HUES48 (cell line): ENCODE measurements at regions not wholly inside any gene's neighbourhood (a gene's known extent, or its start where the extent isn't known, plus 50 kb on each side); places are given as distances from the start of the nearest gene placed in this dataset.

Experiments used
- H3K27ac ChIP-seq: one replicate; pipeline ENCODE4 v1.7.0; 2013; ENCODE audit warnings: low read depth, low read length, inconsistent platforms
- H3K27me3 ChIP-seq: 2 replicates; pipeline ENCODE4 v1.6.1; 2013; ENCODE audit warnings: mild to moderate bottlenecking, low read length; ENCODE audit not compliant: control insufficient read depth, insufficient read depth
- H3K36me3 ChIP-seq: 2 replicates; pipeline ENCODE4 v1.6.1; 2013; ENCODE audit warnings: low read length; ENCODE audit not compliant: control insufficient read depth, insufficient read depth
- H3K4me1 ChIP-seq: 2 replicates; pipeline ENCODE4 v1.6.1; 2013; ENCODE audit warnings: mild to moderate bottlenecking, low read length; ENCODE audit not compliant: control insufficient read depth, insufficient read depth
- H3K4me3 ChIP-seq: 2 replicates; pipeline ENCODE4 v1.5.1; 2013; ENCODE audit warnings: mild to moderate bottlenecking, low read depth, low read length
- H3K9ac ChIP-seq: 2 replicates; pipeline ENCODE4 v1.6.1; 2013; ENCODE audit warnings: mild to moderate bottlenecking, low read depth, low read length, moderate library complexity
- H3K9me3 ChIP-seq: 2 replicates; pipeline ENCODE4 v1.6.1; 2013; ENCODE audit warnings: low read length; ENCODE audit not compliant: control insufficient read depth, insufficient read depth

DNA sequence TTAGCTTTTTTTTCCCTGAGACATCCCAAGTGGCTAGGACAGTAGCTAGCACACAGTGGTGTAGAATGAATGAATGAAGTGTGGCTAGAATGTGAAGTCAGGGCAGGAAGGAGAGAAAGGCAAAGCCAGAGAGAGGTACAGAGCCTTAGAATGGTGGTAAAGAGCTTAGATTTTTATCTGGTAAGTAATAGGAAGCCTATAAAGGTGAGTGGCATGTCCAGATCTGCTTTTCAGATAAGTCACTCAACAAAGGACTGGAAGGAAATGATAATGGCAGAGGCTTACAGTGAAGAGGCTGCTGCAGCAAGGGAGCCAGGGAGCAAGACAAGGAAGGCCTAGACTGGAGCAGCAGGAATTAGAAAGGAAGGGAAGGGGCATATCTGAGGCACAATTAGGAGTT, 96.0 kb upstream of the PRDM1 start:
- H3K27me3 ChIP-seq: peaks cover 99% of the 10 kb centered on the region

DNA sequence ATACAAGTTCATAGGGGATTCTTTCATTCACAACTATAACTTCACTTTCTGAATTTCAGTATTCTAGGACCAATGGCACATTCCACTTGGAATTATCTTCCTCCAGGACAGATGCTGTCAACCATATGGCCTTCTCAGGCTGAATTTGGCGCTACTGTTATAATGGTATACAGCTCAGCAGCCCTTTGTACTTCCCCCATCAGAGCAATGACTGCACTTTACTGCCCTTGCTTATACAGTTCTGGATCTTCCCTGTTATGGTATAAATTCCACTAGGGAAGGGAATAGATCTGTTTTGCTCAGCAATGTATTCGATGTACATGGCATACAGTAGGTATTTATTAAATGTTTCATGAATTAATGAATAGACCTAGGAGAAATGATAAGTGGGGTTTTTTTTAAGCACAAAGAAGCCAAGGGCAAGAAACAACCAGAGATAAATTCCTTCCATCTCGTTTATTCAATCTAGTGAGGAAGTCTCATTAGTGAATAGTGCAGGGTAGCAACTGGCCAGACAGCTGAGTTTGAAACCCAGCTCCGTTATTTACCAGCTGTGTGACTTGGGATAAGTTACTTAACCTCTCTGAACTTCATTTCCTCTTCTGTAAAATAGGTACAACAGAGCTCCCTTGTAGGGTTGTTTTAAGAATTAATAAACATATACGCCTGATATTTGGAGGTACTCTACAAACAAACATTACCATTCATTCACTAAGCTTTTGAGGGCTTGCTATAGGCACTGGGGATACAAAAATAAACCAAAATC, 97.1 kb upstream of the PRDM1 start:
- no peak overlapping the region for H3K4me3 ChIP-seq
- H3K9ac ChIP-seq: no peak overlapping the region
- no peak overlapping the region for H3K27ac ChIP-seq
- peaks cover 99% of the 10 kb centered on the region for H3K27me3 ChIP-seq
- no peaks in the 10 kb centered on the region for H3K9me3 ChIP-seq
- H3K4me1 ChIP-seq: peaks cover 33% of the 10 kb centered on the region
- no peaks in the 10 kb centered on the region for H3K36me3 ChIP-seq

More for the DNA sequence above, 96.0 kb upstream of the PRDM1 start:
- Histone ChIP-seq H3K27ac (no peak overlapping the region), H3K4me1 (peaks cover 35% of the 10 kb centered on the region), H3K36me3 (no peaks in the 10 kb centered on the region), H3K4me3 (no peak overlapping the region), H3K9me3 (no peaks in the 10 kb centered on the region), H3K9ac (no peak overlapping the region)

GRCh38 chr6:105988321-105988720, 97.8 kb upstream of the PRDM1 start:
- Histone ChIP-seq H3K27me3 (peaks cover 99% of the 10 kb centered on the region), H3K9ac (no peak overlapping the region), H3K4me3 (no peak overlapping the region), H3K9me3 (no peaks in the 10 kb centered on the region), H3K36me3 (no peaks in the 10 kb centered on the region), H3K27ac (no peak overlapping the region), H3K4me1 (peaks cover 27% of the 10 kb centered on the region)

DNA sequence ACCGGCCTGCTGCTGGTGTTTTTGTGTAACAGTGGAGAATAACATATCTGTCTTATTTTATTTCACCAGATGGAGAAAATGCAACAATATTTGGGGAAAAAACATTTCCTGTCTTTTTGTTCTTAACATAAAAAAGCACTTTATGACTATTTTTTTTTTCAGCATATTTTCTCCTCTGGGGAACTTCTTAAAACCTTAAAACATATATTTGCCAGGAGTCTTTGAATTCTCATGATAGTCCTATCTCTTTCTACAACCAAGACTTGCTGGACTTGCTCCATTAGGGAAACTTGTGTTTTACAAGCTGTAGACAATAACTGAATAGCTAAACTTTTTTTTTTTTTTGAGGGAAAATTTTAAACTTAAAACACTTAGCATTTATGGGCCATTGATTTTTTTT, 98.6 kb upstream of the PRDM1 start:
- no peak overlapping the region for H3K4me3 ChIP-seq
- no peak overlapping the region for H3K27ac ChIP-seq
- H3K4me1 ChIP-seq: peaks cover 19% of the 10 kb centered on the region
- H3K9me3 ChIP-seq: no peaks in the 10 kb centered on the region
- H3K36me3 ChIP-seq: no peaks in the 10 kb centered on the region
- no peak overlapping the region for H3K9ac ChIP-seq
- H3K27me3 ChIP-seq: peaks cover 99% of the 10 kb centered on the region

DNA sequence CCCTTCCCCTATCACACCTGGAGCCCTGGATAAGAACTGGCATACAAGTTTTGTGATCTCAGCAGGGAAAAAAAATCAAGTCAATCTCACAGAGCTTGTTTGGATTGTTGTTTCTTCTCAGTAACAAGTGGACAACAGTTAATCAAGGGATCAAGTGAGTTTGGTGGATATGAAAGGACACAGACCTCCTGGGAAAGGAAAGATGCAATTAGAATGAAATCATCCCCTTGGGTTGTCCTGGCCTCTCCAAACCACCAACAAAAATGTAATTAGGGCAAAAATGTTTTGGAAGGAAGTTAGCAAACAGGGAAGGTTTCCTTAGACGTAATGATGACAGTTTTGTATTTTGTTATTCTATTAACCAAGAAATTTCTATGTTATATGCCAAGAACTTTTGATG, 99.1 kb upstream of the PRDM1 start:
- Histone ChIP-seq H3K4me3 (no peak overlapping the region), H3K9me3 (no peaks in the 10 kb centered on the region), H3K4me1 (peaks cover 19% of the 10 kb centered on the region), H3K27ac (no peak overlapping the region), H3K9ac (no peak overlapping the region), H3K27me3 (peaks cover 100% of the 10 kb centered on the region), H3K36me3 (no peaks in the 10 kb centered on the region)

- Histone ChIP-seq H3K36me3 (no peaks in the 10 kb centered on the region), H3K27ac (no peak overlapping the region), H3K4me1 (peaks cover 19% of the 10 kb centered on the region), H3K4me3 (peak overlapping the region; percentile 64), H3K9me3 (no peaks in the 10 kb centered on the region), H3K9ac (no peak overlapping the region), H3K27me3 (peaks cover 100% of the 10 kb centered on the region)
These were observed 100.1 kb upstream of the PRDM1 start for GRCh38 chr6:105985816-105986632.

GRCh38 chr6:105985098-105985815, 100.9 kb upstream of the PRDM1 start:
- no peak overlapping the region for H3K9ac ChIP-seq
- H3K4me1 ChIP-seq: peaks cover 23% of the 10 kb centered on the region
- peak overlapping the region; percentile 64 for H3K4me3 ChIP-seq
- no peak overlapping the region for H3K27ac ChIP-seq
- H3K36me3 ChIP-seq: no peaks in the 10 kb centered on the region
- peaks cover 100% of the 10 kb centered on the region for H3K27me3 ChIP-seq
- H3K9me3 ChIP-seq: no peaks in the 10 kb centered on the region

DNA sequence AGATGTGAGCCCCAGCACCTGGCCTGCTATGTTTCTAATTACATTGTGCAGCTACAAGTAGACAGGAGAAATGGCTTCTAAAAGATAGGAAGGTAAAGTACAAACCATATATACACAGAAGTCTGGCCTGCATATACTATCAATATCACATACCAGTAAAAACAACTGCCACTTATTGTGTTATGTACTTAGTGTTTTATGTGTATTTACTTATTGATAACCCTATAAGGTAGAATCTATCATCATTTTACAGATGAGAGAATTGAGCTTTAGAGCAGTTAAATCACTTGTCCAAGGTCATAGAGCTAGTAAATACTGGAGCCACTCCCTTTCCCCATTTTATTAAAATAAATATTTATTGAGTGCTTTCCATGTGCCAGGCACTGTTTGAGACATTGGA, 102.4 kb upstream of the PRDM1 start:
- Histone ChIP-seq H3K27ac (no peak overlapping the region), H3K4me3 (no peak overlapping the region), H3K27me3 (peaks cover 93% of the 10 kb centered on the region), H3K9ac (no peak overlapping the region), H3K36me3 (no peaks in the 10 kb centered on the region), H3K4me1 (peaks cover 23% of the 10 kb centered on the region), H3K9me3 (no peaks in the 10 kb centered on the region)

DNA sequence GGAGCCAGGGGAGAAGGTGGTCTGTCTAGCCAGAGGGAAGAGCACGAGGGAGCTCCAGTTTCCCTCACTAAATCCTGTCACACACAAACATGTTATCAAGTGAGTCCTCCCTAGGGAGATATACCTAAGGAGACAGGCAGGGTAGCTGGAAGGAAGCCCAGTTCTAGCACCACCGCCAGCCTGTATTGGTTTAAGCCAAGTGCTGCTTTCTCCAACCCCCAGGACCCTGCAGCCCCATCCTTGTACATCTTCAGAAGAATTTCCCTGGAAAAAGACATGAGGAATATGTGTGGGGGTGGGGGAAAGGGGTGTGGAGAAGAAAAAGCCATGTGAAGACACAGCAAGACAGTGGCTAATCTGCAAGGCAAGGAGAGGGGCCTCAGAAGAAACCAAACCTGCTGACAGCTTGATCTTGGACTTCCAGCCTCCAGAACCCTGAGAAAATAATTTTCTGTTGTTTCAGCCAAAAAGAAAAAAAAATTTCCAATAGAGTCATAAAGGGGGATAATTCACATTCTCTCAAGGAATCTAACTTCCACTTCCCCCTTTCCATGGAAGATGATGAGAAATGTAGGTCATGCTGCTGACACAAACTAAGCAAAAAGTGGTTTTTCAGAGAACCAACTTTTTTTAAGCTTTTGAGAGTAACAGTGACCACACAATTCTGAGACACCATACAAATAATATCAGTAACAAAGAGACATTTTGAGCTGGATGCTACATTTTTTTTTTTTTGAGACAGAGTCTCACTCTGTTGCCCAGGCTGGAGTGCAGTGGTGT, 103.2 kb upstream of the PRDM1 start:
- Histone ChIP-seq H3K27ac (no peak overlapping the region), H3K36me3 (no peaks in the 10 kb centered on the region), H3K9me3 (no peaks in the 10 kb centered on the region), H3K27me3 (peaks cover 85% of the 10 kb centered on the region), H3K4me1 (peaks cover 23% of the 10 kb centered on the region), H3K9ac (no peak overlapping the region), H3K4me3 (no peak overlapping the region)

GRCh38 chr6:105981888-105982358, 104.2 kb upstream of the PRDM1 start:
- H3K4me1 ChIP-seq: peaks cover 23% of the 10 kb centered on the region

More at GRCh38 chr6:105981888-105982358, 104.2 kb upstream of the PRDM1 start:
- Histone ChIP-seq H3K9ac (no peak overlapping the region), H3K36me3 (no peaks in the 10 kb centered on the region), H3K4me3 (peak overlapping the region; percentile 63), H3K9me3 (no peaks in the 10 kb centered on the region), H3K27me3 (peaks cover 75% of the 10 kb centered on the region), H3K27ac (no peak overlapping the region)
